MG63 (cell line): ENCODE measurements at regions not wholly inside any gene's neighbourhood (a gene's known extent, or its start where the extent isn't known, plus 50 kb on each side); places are given as distances from the start of the nearest gene placed in this dataset.
"Not testable (repeated sequence)": the region's sequence is repeated elsewhere in the genome, so short reads cannot be mapped to it uniquely, and the experiment has no call there.

ENCODE experiments used
- DNase-seq: peaks from one replicate; pipeline ENCODE4 v3.0.0-alpha.2; 2020
- H3K27me3 ChIP-seq: fragments of 250-450 bp; sonication (Bioruptor Pico); 2 replicates; pipeline ENCODE4 v1.5.1; 2020; ENCODE audit warnings: mild to moderate bottlenecking, moderate library complexity
- H3K36me3 ChIP-seq: fragments of 250-450 bp; sonication (Bioruptor Pico); 2 replicates; pipeline ENCODE4 v1.5.1; 2020; ENCODE audit warnings: mild to moderate bottlenecking, moderate library complexity
- H3K4me3 ChIP-seq: fragments of 250-450 bp; sonication (Bioruptor Pico); 2 replicates; pipeline ENCODE4 v1.5.1; 2020; ENCODE audit warnings: mild to moderate bottlenecking, moderate library complexity
- H3K9me3 ChIP-seq: fragments of 250-450 bp; sonication (Bioruptor Pico); 2 replicates; pipeline ENCODE4 v1.5.1; 2020; ENCODE audit warnings: mild to moderate bottlenecking, moderate library complexity

DNA sequence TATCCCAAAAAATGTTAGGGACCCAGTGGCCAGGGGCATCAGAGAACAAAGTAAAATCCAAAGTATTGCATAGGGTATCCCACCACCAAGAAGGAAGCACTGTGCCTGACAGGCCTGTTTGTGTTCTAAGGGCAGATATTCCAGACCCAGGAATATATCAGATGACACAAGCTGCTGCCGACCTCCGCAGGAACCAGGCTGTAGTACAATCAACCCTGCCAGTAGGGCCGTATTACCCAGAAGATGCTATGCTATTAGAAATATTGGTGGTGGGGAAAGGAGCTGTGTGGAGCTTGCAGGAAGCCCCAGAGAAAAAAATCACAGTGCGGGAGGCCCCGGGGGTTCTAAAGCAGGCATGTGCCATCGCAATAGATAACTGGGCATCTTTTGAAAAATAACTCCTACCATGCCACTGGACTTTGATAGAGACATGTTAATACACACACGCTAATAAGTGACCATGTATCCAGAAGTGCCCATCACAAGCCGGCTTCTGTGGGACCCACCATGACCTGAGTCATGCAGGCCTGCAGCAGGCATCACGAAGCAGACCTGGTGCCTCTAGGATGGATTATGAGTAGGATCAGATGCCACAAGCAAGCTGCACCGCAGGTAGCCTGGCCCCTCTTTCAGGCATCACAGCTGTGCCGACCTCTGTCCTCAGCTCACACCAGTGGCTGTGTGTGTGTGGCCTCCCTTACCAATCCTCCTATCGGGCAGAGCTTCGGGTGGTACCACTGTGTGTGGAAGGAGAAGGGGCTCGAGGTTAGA is 242.7 kb downstream of the BCL11B start:
- no peak for DNase-seq
- H3K9me3 ChIP-seq: no peaks in the 10 kb centered on the region
- H3K36me3 ChIP-seq: no peaks in the 10 kb centered on the region
- no peaks in the 10 kb centered on the region for H3K27me3 ChIP-seq
- no peak overlapping the region for H3K4me3 ChIP-seq

DNA sequence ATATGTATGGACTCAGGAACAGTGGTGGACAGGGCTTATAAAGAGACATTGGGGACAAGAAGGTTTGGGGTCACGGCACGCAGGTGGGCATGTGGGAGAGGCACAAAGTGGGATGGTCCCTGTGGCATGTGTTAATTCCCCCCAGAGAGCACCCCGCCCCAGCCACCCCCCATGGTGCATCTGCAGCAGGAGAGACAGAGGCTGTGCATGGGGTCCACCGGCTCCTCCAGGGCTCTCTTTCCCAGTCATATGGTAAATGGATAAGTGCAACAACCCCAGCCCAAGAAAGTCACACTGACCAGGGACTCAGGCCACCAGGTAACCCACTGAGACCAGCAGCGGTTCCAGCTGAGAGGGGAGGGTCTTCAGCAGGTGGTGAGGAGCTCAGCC is 242.1 kb downstream of the BCL11B start:
- no peaks in the 10 kb centered on the region for H3K36me3 ChIP-seq
- no peak overlapping the region for H3K4me3 ChIP-seq
- no peaks in the 10 kb centered on the region for H3K9me3 ChIP-seq
- no peak for DNase-seq
- no peaks in the 10 kb centered on the region for H3K27me3 ChIP-seq

DNA sequence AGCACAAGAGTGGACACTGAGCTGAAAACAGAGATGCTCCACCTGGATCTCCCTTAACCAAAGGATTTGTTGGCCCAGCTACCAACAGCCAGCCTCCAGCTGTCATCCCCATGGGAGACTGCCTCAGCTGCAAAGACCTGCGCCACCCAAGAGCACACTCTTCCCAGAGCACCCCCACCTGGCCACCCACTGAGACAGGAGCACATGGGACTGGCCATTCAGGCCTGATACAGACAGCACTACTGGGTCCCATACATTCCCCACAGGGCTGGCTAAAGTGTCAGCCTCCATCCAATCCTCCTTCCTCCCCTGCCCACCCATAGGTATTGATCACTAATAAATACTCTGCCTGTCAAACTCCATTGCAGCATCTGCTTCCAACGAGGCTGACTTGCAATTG is 241.5 kb downstream of the BCL11B start:
- H3K9me3 ChIP-seq: no peaks in the 10 kb centered on the region
- no peak overlapping the region for H3K4me3 ChIP-seq
- H3K36me3 ChIP-seq: no peaks in the 10 kb centered on the region
- no peaks in the 10 kb centered on the region for H3K27me3 ChIP-seq
- no peak for DNase-seq

GRCh38 chr14:99032759-99033158 is 239.2 kb downstream of the BCL11B start:
- DNase-seq: no peak
- Histone ChIP-seq H3K36me3 (no peaks in the 10 kb centered on the region), H3K4me3 (no peak overlapping the region), H3K27me3 (no peaks in the 10 kb centered on the region), H3K9me3 (no peaks in the 10 kb centered on the region)

GRCh38 chr14:99033951-99034350 is 238.0 kb downstream of the BCL11B start:
- H3K4me3 ChIP-seq: no peak overlapping the region
- no peak for DNase-seq
- H3K36me3 ChIP-seq: no peaks in the 10 kb centered on the region
- H3K27me3 ChIP-seq: no peaks in the 10 kb centered on the region
- no peaks in the 10 kb centered on the region for H3K9me3 ChIP-seq

DNA sequence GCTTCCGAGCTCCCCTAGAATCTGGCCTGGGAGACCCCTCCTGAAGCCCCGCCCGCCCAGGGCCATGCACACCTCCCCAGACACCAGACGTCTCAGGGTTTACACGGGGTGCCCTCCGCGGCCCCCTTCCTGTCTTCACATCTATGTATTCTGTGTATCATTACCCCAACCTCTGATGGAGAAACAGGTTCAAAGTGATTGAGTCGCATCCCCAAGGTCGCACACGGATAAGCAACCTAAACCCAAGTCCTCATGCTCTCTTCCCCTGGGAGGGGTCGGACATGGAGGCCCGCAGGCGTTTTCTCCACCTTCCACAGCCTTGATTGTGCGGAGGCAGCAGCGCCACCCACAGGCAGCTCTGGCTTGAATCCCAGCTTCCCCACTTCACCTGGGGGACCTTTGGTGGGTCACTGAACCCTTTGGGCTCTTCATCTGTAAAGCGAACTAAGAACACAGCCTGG is 237.3 kb downstream of the BCL11B start:
- no peaks in the 10 kb centered on the region for H3K27me3 ChIP-seq
- no peak for DNase-seq

GRCh38 chr14:99035268-99035667 is 236.7 kb downstream of the BCL11B start:
- H3K27me3 ChIP-seq: no peaks in the 10 kb centered on the region
- DNase-seq: peak; percentile 66
- H3K9me3 ChIP-seq: no peaks in the 10 kb centered on the region
- no peak overlapping the region for H3K4me3 ChIP-seq
- no peaks in the 10 kb centered on the region for H3K36me3 ChIP-seq

More for the DNA sequence above, 237.3 kb downstream of the BCL11B start:
- H3K4me3 ChIP-seq: no peak overlapping the region
- H3K9me3 ChIP-seq: no peaks in the 10 kb centered on the region
- no peaks in the 10 kb centered on the region for H3K36me3 ChIP-seq

GRCh38 chr14:99035712-99036610 is 236.0 kb downstream of the BCL11B start:
- H3K36me3 ChIP-seq: no peaks in the 10 kb centered on the region
- H3K4me3 ChIP-seq: no peak overlapping the region
- no peaks in the 10 kb centered on the region for H3K9me3 ChIP-seq

DNA sequence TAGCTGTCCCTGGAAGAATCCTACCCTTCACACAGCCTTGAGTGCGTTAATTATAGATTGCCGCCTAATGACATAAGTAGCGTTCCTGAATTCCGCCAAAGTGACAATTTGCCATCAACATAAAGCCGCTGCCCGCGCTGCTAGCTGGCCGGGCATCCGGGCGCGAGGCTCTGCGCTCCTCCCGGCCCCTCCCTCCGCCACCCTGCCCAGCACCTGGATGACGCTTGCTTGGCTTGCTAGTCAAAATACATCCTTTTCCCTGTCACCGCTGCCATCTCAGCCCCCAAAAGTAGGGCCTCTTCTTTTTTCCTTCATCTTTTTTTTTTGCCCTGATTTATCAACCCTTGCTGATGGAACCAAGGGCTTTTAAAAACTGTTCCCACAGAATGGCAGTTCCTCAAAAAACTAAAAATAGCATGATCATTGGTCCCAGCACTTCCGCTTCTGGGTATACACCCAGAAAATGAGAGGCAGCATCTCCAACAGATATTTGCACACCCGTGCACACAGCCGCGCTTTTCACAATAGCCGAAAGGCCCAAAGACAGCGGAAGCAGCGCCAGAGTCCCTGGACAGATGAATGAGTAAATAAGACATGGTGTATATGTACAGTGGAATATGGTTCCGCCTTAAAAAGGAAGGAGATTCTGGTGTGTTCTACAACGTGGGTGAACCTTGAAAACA is 235.2 kb downstream of the BCL11B start:
- no peaks in the 10 kb centered on the region for H3K36me3 ChIP-seq
- H3K9me3 ChIP-seq: no peaks in the 10 kb centered on the region
- no peak for DNase-seq
- no peak overlapping the region for H3K4me3 ChIP-seq
- no peaks in the 10 kb centered on the region for H3K27me3 ChIP-seq

More at GRCh38 chr14:99035712-99036610, 236.0 kb downstream of the BCL11B start:
- DNase-seq: peak; percentile 95
- H3K27me3 ChIP-seq: no peaks in the 10 kb centered on the region

GRCh38 chr14:99037326-99037725 is 234.7 kb downstream of the BCL11B start:
- not testable (repeated sequence) for H3K36me3 ChIP-seq, DNase-seq, H3K4me3 ChIP-seq, H3K9me3 ChIP-seq, H3K27me3 ChIP-seq

GRCh38 chr14:99037777-99038430 is 234.1 kb downstream of the BCL11B start:
- no peak for DNase-seq
- no peak overlapping the region for H3K4me3 ChIP-seq
- H3K27me3 ChIP-seq: no peaks in the 10 kb centered on the region
- H3K9me3 ChIP-seq: no peaks in the 10 kb centered on the region
- no peaks in the 10 kb centered on the region for H3K36me3 ChIP-seq

DNA sequence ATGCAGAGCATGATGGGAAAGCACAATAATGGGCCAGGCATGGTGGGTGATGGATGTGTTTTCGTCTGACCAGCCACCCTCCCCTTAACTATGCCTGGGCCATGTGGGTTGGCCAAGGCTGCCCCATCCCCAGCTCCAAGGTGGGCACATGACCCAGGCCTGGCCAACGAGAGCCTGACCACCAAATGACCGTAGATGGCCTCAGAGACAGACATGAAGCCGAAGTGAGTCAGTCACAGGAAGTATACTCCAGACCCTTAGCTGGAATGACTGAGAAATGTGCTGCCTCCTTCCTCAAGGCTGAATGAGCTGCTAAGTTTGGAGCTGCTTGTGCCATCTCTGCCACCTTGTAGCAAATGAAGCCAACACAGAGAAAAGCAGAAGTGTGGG is 233.6 kb downstream of the BCL11B start:
- no peaks in the 10 kb centered on the region for H3K9me3 ChIP-seq
- DNase-seq: peak; percentile 41

GRCh38 chr14:99039331-99040041 is 232.5 kb downstream of the BCL11B start:
- DNase-seq: no peak
- no peak overlapping the region for H3K4me3 ChIP-seq
- no peaks in the 10 kb centered on the region for H3K27me3 ChIP-seq
- H3K9me3 ChIP-seq: no peaks in the 10 kb centered on the region
- H3K36me3 ChIP-seq: no peaks in the 10 kb centered on the region

More for the DNA sequence above, 233.6 kb downstream of the BCL11B start:
- no peaks in the 10 kb centered on the region for H3K36me3 ChIP-seq
- no peaks in the 10 kb centered on the region for H3K27me3 ChIP-seq
- no peak overlapping the region for H3K4me3 ChIP-seq

- no peak overlapping the region for H3K4me3 ChIP-seq
- no peaks in the 10 kb centered on the region for H3K36me3 ChIP-seq
- H3K27me3 ChIP-seq: no peaks in the 10 kb centered on the region
- no peak for DNase-seq
- H3K9me3 ChIP-seq: no peaks in the 10 kb centered on the region
These were observed 231.9 kb downstream of the BCL11B start for GRCh38 chr14:99040052-99040451.

- Histone ChIP-seq H3K27me3 (no peaks in the 10 kb centered on the region), H3K36me3 (no peaks in the 10 kb centered on the region), H3K4me3 (no peak overlapping the region), H3K9me3 (no peaks in the 10 kb centered on the region)
- DNase-seq: no peak
These were observed 231.3 kb downstream of the BCL11B start for GRCh38 chr14:99040711-99041110.
